GM12878 (cell line): ENCODE measurements at regions not wholly inside any gene's neighbourhood (a gene's known extent, or its start where the extent isn't known, plus 50 kb on each side); places are given as distances from the start of the nearest gene placed in this dataset.

Source experiments
- ATAC-seq: fragments of 200-7000 bp; cut with Tn5 transposase; 3 replicates; pipeline ENCODE4 v1.9.1; 2020; ENCODE audit warnings: mild to moderate bottlenecking, moderate library complexity
- BruUV-seq: library from RNA; stranded (reverse); fragments of 400-500 nt; replicated peaks from 2 replicates; lab custom pipeline; 2021; lab: Mats Ljungman, UMichigan
- CTCF ChIA-PET: fragments of 300-600 bp; sonication (Branson Sonifier 250); formaldehyde crosslinking; extraction: SDS; loops from one replicate; lab custom pipeline; 2021; ENCODE audit warnings: inconsistent platforms; lab: Yijun Ruan, JAX
- POLR2A ChIA-PET: fragments of 350-600 bp; formaldehyde crosslinking; extraction: SDS; loops from one replicate; lab custom pipeline; 2021; ENCODE audit warnings: inconsistent platforms; lab: Charles Lee
- RAD21 ChIA-PET: fragments of 300-600 bp; sonication (Branson Sonifier 250); formaldehyde crosslinking; loops from one replicate; lab custom pipeline; 2023; ENCODE audit warnings: antibody characterized with exemption; ENCODE audit not compliant: unreplicated experiment; lab: Charles Lee
- SMC1A ChIA-PET: fragments of 300-600 bp; sonication (Branson Sonifier 250); formaldehyde crosslinking; loops from one replicate; lab custom pipeline; 2023; ENCODE audit not compliant: unreplicated experiment, uncharacterized antibody; lab: Charles Lee
- DNase-seq: peaks from one replicate; pipeline ENCODE4 v3.0.0-alpha.2; 2011; ENCODE audit warnings: low read depth, low spot score
- FAIRE-seq: peaks from 3 replicates; lab custom pipeline; 2011; peaks lifted over from hg19 to GRCh38; lab: Jason Lieb, UNC
- H2AFZ ChIP-seq: 2 replicates; pipeline ENCODE4 v1.6.0; 2011; ENCODE audit warnings: low read depth, low read length, control low read depth; ENCODE audit not compliant: control insufficient read depth
- H3K27ac ChIP-seq: 2 replicates; pipeline ENCODE4 v1.5.1; 2011; ENCODE audit warnings: control low read depth; ENCODE audit not compliant: control insufficient read depth, insufficient read depth
- H3K27me3 ChIP-seq, 2 experiments: replicated peaks in 1 of 2; 2 replicates each; pipeline versions ENCODE4 v1.6.0 to v1.6.1; 2011; ENCODE audit warnings: low read length in 1 of 2; ENCODE audit not compliant: control insufficient read depth in 2 of 2, insufficient read depth in 2 of 2
- H3K36me3 ChIP-seq, 2 experiments: 2 replicates each; pipeline ENCODE4 v1.5.1; 2011; ENCODE audit warnings: low read length in 1 of 2; ENCODE audit not compliant: control insufficient read depth in 2 of 2, insufficient read depth in 2 of 2
- H3K4me1 ChIP-seq: 2 replicates; pipeline ENCODE4 v1.6.1; 2011; ENCODE audit warnings: mild to moderate bottlenecking, low read length, moderate library complexity, mixed read lengths; ENCODE audit not compliant: control insufficient read depth, insufficient read depth
- H3K4me2 ChIP-seq: 2 replicates; pipeline ENCODE4 v1.6.0; 2011; ENCODE audit warnings: control low read depth; ENCODE audit not compliant: control insufficient read depth, insufficient read depth
- H3K4me3 ChIP-seq: fragments of 200-600 bp; sonication (generic); 2 replicates; pipeline ENCODE4 v1.5.1; 2016
- H3K79me2 ChIP-seq: 2 replicates; pipeline ENCODE4 v1.6.0; 2011; ENCODE audit warnings: low read length; ENCODE audit not compliant: control insufficient read depth, insufficient read depth
- H3K9ac ChIP-seq: 2 replicates; pipeline ENCODE4 v1.8.0; 2011; ENCODE audit warnings: low read length, control low read depth, mixed read lengths; ENCODE audit not compliant: control insufficient read depth, insufficient read depth
- H3K9me3 ChIP-seq: replicated peaks from 3 replicates; pipeline ENCODE4 v1.5.1; 2011; ENCODE audit warnings: mild to moderate bottlenecking, low read length; ENCODE audit not compliant: control insufficient read depth, insufficient read depth
- H4K20me1 ChIP-seq: 2 replicates; pipeline ENCODE4 v1.6.0; 2011; ENCODE audit not compliant: control insufficient read depth, insufficient read depth
- BMI1 ChIP-seq: fragments of 450-650 bp; IDR thresholded peaks from 2 replicates; pipeline ENCODE4 v1.6.1; 2016; ENCODE audit warnings: mild to moderate bottlenecking, moderate library complexity, borderline replicate concordance
- CHD4 ChIP-seq: fragments of 200-600 bp; sonication (generic); IDR thresholded peaks from 2 replicates; pipeline ENCODE4 v1.6.1; 2016; ENCODE audit warnings: mild to moderate bottlenecking
- JUNB ChIP-seq: IDR thresholded peaks from 2 replicates; pipeline ENCODE4 v1.6.1; 2016; ENCODE audit warnings: antibody characterized with exemption, mild to moderate bottlenecking
- KLF5 ChIP-seq: fragments of 450-650 bp; IDR thresholded peaks from 2 replicates; pipeline ENCODE4 v1.6.1; 2014; ENCODE audit warnings: mild to moderate bottlenecking; ENCODE audit not compliant: partially characterized antibody
- NBN ChIP-seq: fragments of 450-650 bp; IDR thresholded peaks from 2 replicates; pipeline ENCODE4 v1.6.1; 2016
- NR2F1 ChIP-seq: fragments of 450-650 bp; conservative IDR thresholded peaks from 2 replicates; pipeline ENCODE4 v1.6.1; 2017; ENCODE audit warnings: mild to moderate bottlenecking
- SP1 ChIP-seq: IDR thresholded peaks from one replicate; pipeline ENCODE4 v1.6.1; 2011; ENCODE audit warnings: low read depth, low read length
- ZNF622 ChIP-seq: fragments of 450-650 bp; IDR thresholded peaks from 2 replicates; pipeline ENCODE4 v1.6.1; 2017; ENCODE audit warnings: mild to moderate bottlenecking, inconsistent platforms
- WGBS: methylation state at CpG from one replicate; pipeline ENCODE4 v1.1.6; 2016; ENCODE audit warnings: low lambda C conversion rate; ENCODE audit not compliant: insufficient replicate concordance, insufficient coverage; ENCODE audit errors: missing lambda C conversion rate; 5-methylcytosine and 5-hydroxymethylcytosine counted together
- in situ Hi-C: fragments of 300-500 bp; cut with MboI; formaldehyde crosslinking; loops from 9 replicates; pipeline ENCODE4 v1.14.3; 2018; ENCODE audit warnings: mixed read lengths
- intact Hi-C: fragments of 100-400 bp; cut with micrococcal nuclease; formaldehyde crosslinking; loops from one replicate; pipeline ENCODE4 v1.14.2; 2022; ENCODE audit not compliant: unreplicated experiment
- TF ChIP-seq, protein P1 (sequence below): IDR thresholded peaks from 2 replicates; pipeline ENCODE4 v1.6.1; 2012; ENCODE audit warnings: low read depth, low read length, improper control_type of control experiment
- TF ChIP-seq, protein P2 (sequence below): fragments of 450-650 bp; IDR thresholded peaks from 2 replicates; pipeline ENCODE4 v1.6.1; 2016; ENCODE audit warnings: mild to moderate bottlenecking, moderate library complexity, borderline replicate concordance

- H3K27me3 ChIP-seq = no peaks in the 10 kb centered on the region
- H3K79me2 ChIP-seq = no peaks in the 10 kb centered on the region
- H3K9me3 ChIP-seq = no peaks in the 10 kb centered on the region
- no peaks in the 10 kb centered on the region for H3K4me1 ChIP-seq
- no peak overlapping the region for H3K9ac ChIP-seq
- in situ Hi-C loops = no loop called here
- 40% methylated on average over 6 of the region's 6 CpGs for WGBS
- no peak for FAIRE-seq
- no peak overlapping the region for H3K4me3 ChIP-seq
- no peaks in the 10 kb centered on the region for H3K36me3 ChIP-seq
- no peaks in the 10 kb centered on the region for H4K20me1 ChIP-seq
- TF ChIP-seq NR2F1 = no peak
- TF ChIP-seq JUNB = no peak
- TF ChIP-seq NBN = no peak
- TF ChIP-seq ZNF622 = no peak
- TF ChIP-seq, all 136 proteins: peak for 0
- SMC1A ChIA-PET = no interaction called here
- no TSS peak for BruUV-seq
- no peak overlapping the region for H3K4me2 ChIP-seq
- POLR2A ChIA-PET = interaction anchor here (0.5 kb wide), 1 partner anchor 121 kb away, joined by 4 read pairs; no protein-coding TSS in a partner anchor
- ATAC-seq (no peak), DNase-seq (no peak)
- RAD21 ChIA-PET = no interaction called here
- no peak overlapping the region for H3K27ac ChIP-seq
- CTCF ChIA-PET = interaction anchor here (0.7 to 0.8 kb wide), 2 partner anchors 11 to 19 kb away, joined by 3 to 6 read pairs; no protein-coding TSS in a partner anchor
- intact Hi-C loops = no loop called here
- H2AFZ ChIP-seq = no peak overlapping the region
Measured at GRCh38 chr15:62288361-62289017, 123.4 kb upstream of the C2CD4B start.

GRCh38 chr15:62291262-62291661 is 126.2 kb upstream of the C2CD4B start:
- RAD21 ChIA-PET = no interaction called here
- no peaks in the 10 kb centered on the region; the same call in 2 of the 3 replicates for H3K9me3 ChIP-seq
- H3K27me3 ChIP-seq = no peaks in the 10 kb centered on the region
- DNase-seq = no peak
- 16% methylated on average over 2 of the region's 2 CpGs for WGBS
- FAIRE-seq = no peak
- in situ Hi-C loops = no loop called here
- H3K9ac ChIP-seq = no peak overlapping the region
- no peak for ATAC-seq
- no TSS peak for BruUV-seq
- no peaks in the 10 kb centered on the region for H3K79me2 ChIP-seq
- intact Hi-C loops = no loop called here
- no peak overlapping the region for H3K4me3 ChIP-seq
- no peak overlapping the region for H3K27ac ChIP-seq
- no peaks in the 10 kb centered on the region for H4K20me1 ChIP-seq
- no peak overlapping the region for H2AFZ ChIP-seq
- POLR2A ChIA-PET = no interaction called here
- H3K36me3 ChIP-seq = no peaks in the 10 kb centered on the region
- CTCF ChIA-PET = interaction anchor here (1.0 kb wide), 1 partner anchor 16 kb away, joined by 3 read pairs; no protein-coding TSS in a partner anchor
- SMC1A ChIA-PET = interaction anchor here (1.1 to 2.5 kb wide), 2 partner anchors 13 to 16 kb away, joined by 3 to 7 read pairs; no protein-coding TSS in a partner anchor
- H3K4me1 ChIP-seq = no peaks in the 10 kb centered on the region
- H3K4me2 ChIP-seq = no peak overlapping the region
- TF ChIP-seq, protein P1, sequence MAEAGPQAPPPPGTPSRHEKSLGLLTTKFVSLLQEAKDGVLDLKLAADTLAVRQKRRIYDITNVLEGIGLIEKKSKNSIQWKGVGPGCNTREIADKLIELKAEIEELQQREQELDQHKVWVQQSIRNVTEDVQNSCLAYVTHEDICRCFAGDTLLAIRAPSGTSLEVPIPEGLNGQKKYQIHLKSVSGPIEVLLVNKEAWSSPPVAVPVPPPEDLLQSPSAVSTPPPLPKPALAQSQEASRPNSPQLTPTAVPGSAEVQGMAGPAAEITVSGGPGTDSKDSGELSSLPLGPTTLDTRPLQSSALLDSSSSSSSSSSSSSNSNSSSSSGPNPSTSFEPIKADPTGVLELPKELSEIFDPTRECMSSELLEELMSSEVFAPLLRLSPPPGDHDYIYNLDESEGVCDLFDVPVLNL = no peak
- TF ChIP-seq CHD4 = no peak
- TF ChIP-seq, protein P2, sequence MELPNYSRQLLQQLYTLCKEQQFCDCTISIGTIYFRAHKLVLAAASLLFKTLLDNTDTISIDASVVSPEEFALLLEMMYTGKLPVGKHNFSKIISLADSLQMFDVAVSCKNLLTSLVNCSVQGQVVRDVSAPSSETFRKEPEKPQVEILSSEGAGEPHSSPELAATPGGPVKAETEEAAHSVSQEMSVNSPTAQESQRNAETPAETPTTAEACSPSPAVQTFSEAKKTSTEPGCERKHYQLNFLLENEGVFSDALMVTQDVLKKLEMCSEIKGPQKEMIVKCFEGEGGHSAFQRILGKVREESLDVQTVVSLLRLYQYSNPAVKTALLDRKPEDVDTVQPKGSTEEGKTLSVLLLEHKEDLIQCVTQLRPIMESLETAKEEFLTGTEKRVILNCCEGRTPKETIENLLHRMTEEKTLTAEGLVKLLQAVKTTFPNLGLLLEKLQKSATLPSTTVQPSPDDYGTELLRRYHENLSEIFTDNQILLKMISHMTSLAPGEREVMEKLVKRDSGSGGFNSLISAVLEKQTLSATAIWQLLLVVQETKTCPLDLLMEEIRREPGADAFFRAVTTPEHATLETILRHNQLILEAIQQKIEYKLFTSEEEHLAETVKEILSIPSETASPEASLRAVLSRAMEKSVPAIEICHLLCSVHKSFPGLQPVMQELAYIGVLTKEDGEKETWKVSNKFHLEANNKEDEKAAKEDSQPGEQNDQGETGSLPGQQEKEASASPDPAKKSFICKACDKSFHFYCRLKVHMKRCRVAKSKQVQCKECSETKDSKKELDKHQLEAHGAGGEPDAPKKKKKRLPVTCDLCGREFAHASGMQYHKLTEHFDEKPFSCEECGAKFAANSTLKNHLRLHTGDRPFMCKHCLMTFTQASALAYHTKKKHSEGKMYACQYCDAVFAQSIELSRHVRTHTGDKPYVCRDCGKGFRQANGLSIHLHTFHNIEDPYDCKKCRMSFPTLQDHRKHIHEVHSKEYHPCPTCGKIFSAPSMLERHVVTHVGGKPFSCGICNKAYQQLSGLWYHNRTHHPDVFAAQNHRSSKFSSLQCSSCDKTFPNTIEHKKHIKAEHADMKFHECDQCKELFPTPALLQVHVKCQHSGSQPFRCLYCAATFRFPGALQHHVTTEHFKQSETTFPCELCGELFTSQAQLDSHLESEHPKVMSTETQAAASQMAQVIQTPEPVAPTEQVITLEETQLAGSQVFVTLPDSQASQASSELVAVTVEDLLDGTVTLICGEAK = no peak
- no peak for TF ChIP-seq SP1
- TF ChIP-seq BMI1 = no peak
- no peak for TF ChIP-seq KLF5
